ENCODE measurements at regions not wholly inside any gene's neighbourhood (a gene's known extent, or its start where the extent isn't known, plus 50 kb on each side); places are given as distances from the start of the nearest gene placed in this dataset.

GRCh38 chr22:48591286-48592065 lies 1236.2 kb downstream of the BRD1 start:
- DNase-seq (ENCODE audit: low read depth): no peak

- no peak for DNase-seq (ENCODE audit: low read depth)
These were observed 1237.8 kb downstream of the BRD1 start for GRCh38 chr22:48589901-48590300.

- DNase-seq (ENCODE audit: low read depth): no peak
These were observed 1238.7 kb downstream of the BRD1 start for GRCh38 chr22:48588878-48589450.

- DNase-seq (ENCODE audit: low read depth): no peak
These were observed 1239.4 kb downstream of the BRD1 start for GRCh38 chr22:48588151-48588877.

- DNase-seq (ENCODE audit: low read depth): no peak
These were observed 1240.3 kb downstream of the BRD1 start for GRCh38 chr22:48587236-48587865.

GRCh38 chr22:48586799-48587185 lies 1240.9 kb downstream of the BRD1 start:
- no peak for DNase-seq (ENCODE audit: low read depth)

GRCh38 chr22:48585916-48586798 lies 1241.5 kb downstream of the BRD1 start:
- no peak for DNase-seq (ENCODE audit: low read depth)

- DNase-seq (ENCODE audit: low read depth): no peak
These were observed 1243.5 kb downstream of the BRD1 start for GRCh38 chr22:48584170-48584569.

- DNase-seq (ENCODE audit: low read depth): no peak
These were observed 1245.7 kb downstream of the BRD1 start for GRCh38 chr22:48581796-48582469.

GRCh38 chr22:48581205-48581766 lies 1246.4 kb downstream of the BRD1 start:
- DNase-seq (ENCODE audit: low read depth): no peak

- DNase-seq (ENCODE audit: low read depth): no peak
These were observed 1247.1 kb downstream of the BRD1 start for GRCh38 chr22:48580481-48580970.

GRCh38 chr22:48579928-48580309 lies 1247.8 kb downstream of the BRD1 start:
- DNase-seq (ENCODE audit: low read depth): no peak

- DNase-seq (ENCODE audit: low read depth): no peak
These were observed 1248.4 kb downstream of the BRD1 start for GRCh38 chr22:48579043-48579927.

GRCh38 chr22:48578138-48579042 lies 1249.3 kb downstream of the BRD1 start:
- DNase-seq (ENCODE audit: low read depth): no peak

- no peak for DNase-seq (ENCODE audit: low read depth)
These were observed 1250.0 kb downstream of the BRD1 start for GRCh38 chr22:48577691-48578090.

- DNase-seq (ENCODE audit: low read depth): no peak
These were observed 1250.5 kb downstream of the BRD1 start for GRCh38 chr22:48577014-48577690.

GRCh38 chr22:48576333-48577013 lies 1251.2 kb downstream of the BRD1 start:
- no peak for DNase-seq (ENCODE audit: low read depth)
